ENCODE measurements at regions not wholly inside any gene's neighbourhood (a gene's known extent, or its start where the extent isn't known, plus 50 kb on each side); places are given as distances from the start of the nearest gene placed in this dataset.
A peak's percentile ranks its signal among the peaks of the same experiment; 100 is the strongest.
"Not testable (repeated sequence)": the region's sequence is repeated elsewhere in the genome, so short reads cannot be mapped to it uniquely, and the experiment has no call there.

GRCh38 chr9:62684833-62685647 is 1495.2 kb downstream of the SPATA31A7 start:
- ATAC-seq; H3K4me1 ChIP-seq (ENCODE audit: control insufficient read depth in 2 of 2, insufficient read depth in 2 of 2, low read length in 2 of 2); POLR2A ChIA-PET; DNase-seq; H3K9me3 Mint-ChIP-seq; H3K9me3 ChIP-seq (ENCODE audit: control insufficient read depth in 2 of 3, low read length in 3 of 3); intact Hi-C loops (cut with micrococcal nuclease); H3K27ac Mint-ChIP-seq; H3K4me1 Mint-ChIP-seq; H3K36me3 ChIP-seq (ENCODE audit: control insufficient read depth in 2 of 3, insufficient read depth in 3 of 3, low read length in 3 of 3); H3K4me3 Mint-ChIP-seq; CTCF ChIA-PET; H3K27ac ChIP-seq (ENCODE audit: low read depth, low read length); H3K4me3 ChIP-seq (ENCODE audit: low read length); H3K27me3 ChIP-seq (ENCODE audit: control insufficient read depth in 2 of 2, insufficient read depth in 2 of 2, low read length in 2 of 2); H3K36me3 Mint-ChIP-seq; H3K27me3 Mint-ChIP-seq: not testable (repeated sequence)

GRCh38 chr9:62686313-62686712 is 1496.5 kb downstream of the SPATA31A7 start:
- intact Hi-C loops (cut with micrococcal nuclease); CTCF ChIA-PET: not testable (repeated sequence)

GRCh38 chr9:62693019-62693418 is 1503.2 kb downstream of the SPATA31A7 start:
- CTCF ChIA-PET; H3K27ac Mint-ChIP-seq; intact Hi-C loops (cut with micrococcal nuclease); H3K9me3 Mint-ChIP-seq; H3K27me3 Mint-ChIP-seq; POLR2A ChIA-PET; DNase-seq; H3K4me3 ChIP-seq (ENCODE audit: low read length); H3K4me1 Mint-ChIP-seq; H3K9me3 ChIP-seq (ENCODE audit: control insufficient read depth in 2 of 3, low read length in 3 of 3); H3K4me3 Mint-ChIP-seq; H3K27ac ChIP-seq (ENCODE audit: low read depth, low read length); ATAC-seq; H3K36me3 Mint-ChIP-seq; H3K36me3 ChIP-seq (ENCODE audit: control insufficient read depth in 2 of 3, insufficient read depth in 3 of 3, low read length in 3 of 3); H3K27me3 ChIP-seq (ENCODE audit: control insufficient read depth in 2 of 2, insufficient read depth in 2 of 2, low read length in 2 of 2); H3K4me1 ChIP-seq (ENCODE audit: control insufficient read depth in 2 of 2, insufficient read depth in 2 of 2, low read length in 2 of 2): not testable (repeated sequence)

More at GRCh38 chr9:62686313-62686712, 1496.5 kb downstream of the SPATA31A7 start:
- H3K4me3 Mint-ChIP-seq; H3K27ac Mint-ChIP-seq; H3K36me3 ChIP-seq (ENCODE audit: control insufficient read depth in 2 of 3, insufficient read depth in 3 of 3, low read length in 3 of 3); DNase-seq; H3K9me3 Mint-ChIP-seq; H3K4me1 Mint-ChIP-seq; H3K27me3 ChIP-seq (ENCODE audit: control insufficient read depth in 2 of 2, insufficient read depth in 2 of 2, low read length in 2 of 2); H3K4me1 ChIP-seq (ENCODE audit: control insufficient read depth in 2 of 2, insufficient read depth in 2 of 2, low read length in 2 of 2); H3K9me3 ChIP-seq (ENCODE audit: control insufficient read depth in 2 of 3, low read length in 3 of 3); POLR2A ChIA-PET; H3K36me3 Mint-ChIP-seq; ATAC-seq; H3K4me3 ChIP-seq (ENCODE audit: low read length); H3K27ac ChIP-seq (ENCODE audit: low read depth, low read length); H3K27me3 Mint-ChIP-seq: not testable (repeated sequence)

GRCh38 chr9:62711317-62711716 is 1521.5 kb downstream of the SPATA31A7 start:
- H3K27me3 ChIP-seq (ENCODE audit: control insufficient read depth in 2 of 2, insufficient read depth in 2 of 2, low read length in 2 of 2); ATAC-seq; POLR2A ChIA-PET; H3K27ac ChIP-seq (ENCODE audit: low read depth, low read length); CTCF ChIA-PET; H3K27me3 Mint-ChIP-seq; H3K9me3 ChIP-seq (ENCODE audit: control insufficient read depth in 2 of 3, low read length in 3 of 3); H3K4me1 Mint-ChIP-seq; H3K36me3 Mint-ChIP-seq; H3K4me3 Mint-ChIP-seq; H3K9me3 Mint-ChIP-seq; intact Hi-C loops (cut with micrococcal nuclease); H3K27ac Mint-ChIP-seq; DNase-seq; H3K4me3 ChIP-seq (ENCODE audit: low read length); H3K4me1 ChIP-seq (ENCODE audit: control insufficient read depth in 2 of 2, insufficient read depth in 2 of 2, low read length in 2 of 2); H3K36me3 ChIP-seq (ENCODE audit: control insufficient read depth in 2 of 3, insufficient read depth in 3 of 3, low read length in 3 of 3): not testable (repeated sequence)

- H3K36me3 Mint-ChIP-seq, CTCF ChIA-PET, H3K27ac Mint-ChIP-seq: not testable (repeated sequence)
Observed at GRCh38 chr9:62725580-62725979, 1535.7 kb downstream of the SPATA31A7 start.

GRCh38 chr9:62730229-62731000 is 1540.6 kb downstream of the SPATA31A7 start:
- POLR2A ChIA-PET = not testable (repeated sequence)

More at GRCh38 chr9:62725580-62725979, 1535.7 kb downstream of the SPATA31A7 start:
- intact Hi-C loops (cut with micrococcal nuclease); H3K4me1 Mint-ChIP-seq; H3K4me1 ChIP-seq (ENCODE audit: control insufficient read depth in 2 of 2, insufficient read depth in 2 of 2, low read length in 2 of 2); H3K4me3 Mint-ChIP-seq; DNase-seq; H3K27ac ChIP-seq (ENCODE audit: low read depth, low read length); POLR2A ChIA-PET; H3K36me3 ChIP-seq (ENCODE audit: control insufficient read depth in 2 of 3, insufficient read depth in 3 of 3, low read length in 3 of 3); H3K9me3 ChIP-seq (ENCODE audit: control insufficient read depth in 2 of 3, low read length in 3 of 3); H3K27me3 Mint-ChIP-seq; H3K4me3 ChIP-seq (ENCODE audit: low read length); ATAC-seq; H3K9me3 Mint-ChIP-seq; H3K27me3 ChIP-seq (ENCODE audit: control insufficient read depth in 2 of 2, insufficient read depth in 2 of 2, low read length in 2 of 2): not testable (repeated sequence)

GRCh38 chr9:62731015-62731414 is 1541.2 kb downstream of the SPATA31A7 start:
- H3K36me3 ChIP-seq (ENCODE audit: control insufficient read depth in 2 of 3, insufficient read depth in 3 of 3, low read length in 3 of 3); H3K27ac ChIP-seq (ENCODE audit: low read depth, low read length); H3K9me3 Mint-ChIP-seq; POLR2A ChIA-PET; H3K4me3 Mint-ChIP-seq; CTCF ChIA-PET; H3K27me3 Mint-ChIP-seq; H3K4me3 ChIP-seq (ENCODE audit: low read length); H3K4me1 Mint-ChIP-seq; H3K9me3 ChIP-seq (ENCODE audit: control insufficient read depth in 2 of 3, low read length in 3 of 3); H3K4me1 ChIP-seq (ENCODE audit: control insufficient read depth in 2 of 2, insufficient read depth in 2 of 2, low read length in 2 of 2); ATAC-seq; H3K27ac Mint-ChIP-seq; H3K27me3 ChIP-seq (ENCODE audit: control insufficient read depth in 2 of 2, insufficient read depth in 2 of 2, low read length in 2 of 2); intact Hi-C loops (cut with micrococcal nuclease); H3K36me3 Mint-ChIP-seq; DNase-seq: not testable (repeated sequence)

More at GRCh38 chr9:62730229-62731000, 1540.6 kb downstream of the SPATA31A7 start:
- H3K27me3 ChIP-seq (ENCODE audit: control insufficient read depth in 2 of 2, insufficient read depth in 2 of 2, low read length in 2 of 2); H3K27ac ChIP-seq (ENCODE audit: low read depth, low read length); intact Hi-C loops (cut with micrococcal nuclease); H3K27me3 Mint-ChIP-seq; H3K9me3 ChIP-seq (ENCODE audit: control insufficient read depth in 2 of 3, low read length in 3 of 3); H3K4me3 Mint-ChIP-seq; CTCF ChIA-PET; H3K4me1 ChIP-seq (ENCODE audit: control insufficient read depth in 2 of 2, insufficient read depth in 2 of 2, low read length in 2 of 2); DNase-seq; H3K36me3 Mint-ChIP-seq; H3K36me3 ChIP-seq (ENCODE audit: control insufficient read depth in 2 of 3, insufficient read depth in 3 of 3, low read length in 3 of 3); H3K27ac Mint-ChIP-seq; H3K4me1 Mint-ChIP-seq; H3K4me3 ChIP-seq (ENCODE audit: low read length); H3K9me3 Mint-ChIP-seq: not testable (repeated sequence)
- ATAC-seq = peak; percentile 79
